ENCODE measurements at regions not wholly inside any gene's neighbourhood (a gene's known extent, or its start where the extent isn't known, plus 50 kb on each side); places are given as distances from the start of the nearest gene placed in this dataset.
"Not testable (repeated sequence)": the region's sequence is repeated elsewhere in the genome, so short reads cannot be mapped to it uniquely, and the experiment has no call there.

DNA sequence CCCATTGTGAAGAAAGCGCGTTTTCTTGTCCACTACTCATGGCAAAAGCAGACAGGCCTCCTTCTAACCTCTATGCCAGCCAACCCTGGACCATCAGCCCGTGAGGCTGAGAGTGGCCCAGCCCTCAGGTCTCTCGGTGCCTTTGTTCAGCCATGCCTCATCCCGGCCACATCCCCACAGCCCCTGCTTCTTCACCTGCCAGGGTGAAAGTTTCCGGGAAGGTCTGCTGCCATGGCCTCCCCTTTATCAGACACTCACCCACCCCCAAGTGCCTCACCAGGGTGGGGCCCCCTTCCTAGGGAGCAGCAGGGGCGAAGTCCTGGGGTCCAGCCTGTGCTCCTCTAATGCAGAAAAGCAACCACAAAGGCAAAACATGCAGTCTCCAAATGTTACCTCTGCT is 478.4 kb upstream of the SALL3 start:
- DNase-seq (ENCODE audit: low read depth, low spot score): no peak

DNA sequence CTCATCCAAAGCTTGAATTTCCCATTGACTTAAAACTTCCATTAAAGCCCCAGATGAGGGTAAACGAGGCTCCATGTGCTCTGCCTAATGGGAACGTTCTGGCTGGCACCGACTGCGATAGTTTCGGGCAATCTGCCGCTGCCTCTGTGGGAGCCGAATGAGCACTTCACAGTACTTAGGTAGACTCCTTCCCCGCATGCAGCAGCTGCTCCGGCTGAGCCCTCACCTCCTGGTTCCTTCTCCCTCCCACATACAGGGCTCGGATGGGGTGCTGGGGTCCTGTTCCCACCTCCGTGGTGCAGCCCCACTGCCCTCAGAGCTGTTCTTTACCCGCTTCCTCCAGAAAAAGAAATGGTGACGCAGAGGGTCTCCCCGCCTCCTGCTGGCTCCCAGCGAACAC is 476.5 kb upstream of the SALL3 start:
- DNase-seq (ENCODE audit: low read depth, low spot score): no peak

DNA sequence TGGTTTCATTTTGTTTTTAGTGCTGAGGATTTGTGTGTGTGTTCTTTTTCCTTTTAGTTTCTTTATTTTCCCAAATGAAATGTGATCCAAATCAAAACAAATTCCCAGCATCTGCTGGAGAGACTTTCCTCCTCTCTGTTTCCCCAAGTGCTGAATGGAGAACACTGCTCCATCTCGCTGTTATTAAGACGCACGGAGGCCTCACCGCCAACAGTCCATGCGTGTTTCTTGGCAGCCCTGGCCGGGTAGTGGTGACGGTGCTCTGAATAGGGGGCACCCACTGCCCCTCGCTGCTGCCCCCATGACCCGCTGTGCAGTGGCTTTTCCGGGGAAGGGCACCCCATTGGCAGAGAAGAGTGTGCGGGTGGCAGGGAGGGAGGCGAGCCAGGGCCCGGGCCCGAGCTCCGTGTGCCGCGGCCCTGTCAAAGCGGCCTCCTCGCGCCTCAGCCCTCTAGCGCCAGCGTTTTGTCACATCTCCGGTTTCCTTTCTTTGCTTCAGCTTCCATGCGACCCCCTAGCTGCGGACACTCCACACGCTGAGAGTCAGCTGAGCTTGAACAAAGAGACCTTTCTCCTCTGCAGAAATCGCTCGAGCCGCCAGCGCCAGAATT is 473.7 kb upstream of the SALL3 start:
- peak; percentile 0 for DNase-seq (ENCODE audit: low read depth, low spot score)

DNA sequence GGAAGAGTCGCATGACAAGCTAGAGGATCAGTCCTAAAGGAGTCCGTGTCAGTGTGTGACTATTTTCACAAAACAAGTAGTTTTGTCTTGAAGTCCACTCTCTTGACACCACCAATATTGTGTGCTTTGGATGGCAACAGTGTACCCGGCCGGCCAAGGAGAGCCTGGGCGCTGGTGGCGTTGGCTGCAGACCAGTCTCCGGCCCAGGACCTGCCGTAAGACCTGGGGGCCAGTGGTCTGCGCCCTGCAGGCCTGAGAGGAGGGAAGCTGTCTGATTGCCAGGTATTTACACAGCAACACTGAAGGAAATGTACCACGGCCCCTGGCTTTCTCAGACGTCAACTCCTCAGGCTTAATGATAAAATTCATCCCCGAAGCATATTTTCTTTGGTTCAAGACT is 472.4 kb upstream of the SALL3 start:
- DNase-seq (ENCODE audit: low read depth, low spot score): no peak

DNA sequence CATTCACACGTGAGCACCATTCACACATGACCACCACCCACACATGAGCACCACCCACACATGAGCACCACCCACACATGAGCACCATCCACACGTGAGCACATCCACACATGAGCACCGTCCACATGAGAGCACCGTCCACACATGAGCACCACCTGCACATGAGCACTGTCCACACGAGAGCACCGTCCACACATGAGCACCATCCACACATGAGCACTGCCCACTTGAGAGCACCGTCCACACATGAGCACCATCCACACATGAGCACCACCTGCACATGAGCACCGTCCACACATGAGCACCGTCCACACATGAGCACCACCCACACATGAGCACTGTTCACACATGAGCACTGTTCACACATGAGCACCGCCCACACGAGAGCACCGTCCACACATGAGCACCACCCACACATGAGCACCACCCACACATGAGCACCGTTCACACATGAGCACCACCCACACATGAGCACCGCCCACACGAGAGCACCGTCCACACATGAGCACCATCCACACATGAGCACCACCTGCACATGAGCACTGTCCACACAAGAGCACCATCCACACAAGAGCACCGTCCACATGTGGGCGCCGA is 471.3 kb upstream of the SALL3 start:
- not testable (repeated sequence) for DNase-seq (ENCODE audit: low read depth, low spot score)

DNA sequence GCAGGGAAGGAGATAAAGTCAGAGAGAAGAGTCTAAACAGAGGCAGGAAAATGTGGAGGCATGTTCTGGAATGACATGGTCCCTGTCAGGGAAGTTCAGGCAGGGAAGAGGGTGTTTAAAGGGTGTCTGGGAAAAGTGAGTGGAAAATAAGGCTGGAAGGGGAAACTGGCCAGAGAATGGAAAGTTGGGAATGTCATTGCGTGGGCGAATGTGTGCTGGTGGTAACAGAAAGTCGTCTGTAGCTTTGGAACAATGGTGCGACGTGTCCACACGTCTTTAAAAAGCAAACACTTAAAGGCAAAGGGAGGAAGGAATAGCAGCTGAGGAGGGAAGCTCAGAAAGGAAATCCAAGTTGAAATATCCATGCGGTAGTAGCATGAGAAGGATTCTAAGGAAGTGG is 469.5 kb upstream of the SALL3 start:
- DNase-seq (ENCODE audit: low read depth, low spot score): no peak

DNA sequence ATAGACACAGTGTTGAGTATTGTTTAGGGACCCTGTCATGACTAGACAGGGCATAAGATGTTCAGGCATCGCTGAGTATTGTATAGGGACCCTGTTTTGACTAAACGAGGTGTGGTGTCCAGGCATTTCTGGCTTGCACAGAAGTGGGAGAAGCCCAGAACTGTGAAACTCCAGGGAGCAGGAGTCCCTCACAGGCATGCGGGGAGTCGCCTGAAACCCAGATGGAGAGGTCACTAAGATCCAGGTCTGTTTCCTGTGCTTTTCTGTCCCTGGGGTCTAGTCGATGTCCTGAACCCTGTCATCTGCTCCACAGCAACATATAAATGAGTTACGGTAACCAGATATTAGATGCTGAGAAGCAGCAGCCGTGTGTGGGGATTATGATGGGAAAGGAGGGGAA is 469.0 kb upstream of the SALL3 start:
- no peak for DNase-seq (ENCODE audit: low read depth, low spot score)

DNA sequence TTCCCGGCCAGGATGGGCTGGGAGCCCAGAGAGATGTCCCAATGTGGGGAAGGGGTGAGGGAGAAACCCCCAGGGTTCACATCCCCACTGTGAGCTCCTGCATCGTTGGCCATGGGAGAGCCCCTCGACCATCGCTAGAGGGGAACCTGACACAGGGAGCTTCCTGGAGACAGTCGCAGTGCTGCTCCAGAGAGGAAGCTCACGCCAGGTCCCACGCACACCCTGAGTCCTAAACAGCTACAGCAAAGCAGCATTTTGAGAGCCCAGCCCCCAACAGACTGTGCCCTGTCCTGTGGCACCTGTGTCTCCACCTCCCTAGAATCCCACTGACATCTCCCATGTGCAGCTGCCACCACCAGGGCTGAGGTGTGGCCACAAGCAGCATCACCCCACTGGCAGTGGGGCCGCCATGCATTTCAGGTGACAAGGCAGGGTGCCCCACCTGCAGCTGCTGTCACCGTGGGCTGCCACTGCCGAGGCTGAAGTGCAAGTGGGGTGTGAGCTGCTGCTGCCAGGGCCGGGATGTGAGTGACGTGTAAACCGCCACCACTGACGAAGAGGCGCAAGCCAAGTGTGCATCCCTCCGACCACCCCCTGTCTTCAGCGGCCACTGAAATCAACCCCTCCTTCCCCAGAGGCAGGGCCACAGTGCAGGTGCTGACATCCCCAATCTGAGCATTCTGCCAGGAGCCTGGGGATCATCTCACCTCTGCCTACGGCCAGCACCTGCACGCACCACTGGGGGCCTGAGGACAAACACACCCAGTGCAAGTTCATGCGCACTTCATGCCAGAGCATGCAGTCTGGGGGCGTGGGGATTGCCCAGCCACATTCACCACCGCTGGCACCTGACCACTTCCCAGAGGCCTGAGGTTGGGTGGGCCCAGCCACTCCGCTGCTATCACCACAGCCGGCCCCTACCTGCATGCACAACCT is 467.7 kb upstream of the SALL3 start:
- no peak for DNase-seq (ENCODE audit: low read depth, low spot score)

DNA sequence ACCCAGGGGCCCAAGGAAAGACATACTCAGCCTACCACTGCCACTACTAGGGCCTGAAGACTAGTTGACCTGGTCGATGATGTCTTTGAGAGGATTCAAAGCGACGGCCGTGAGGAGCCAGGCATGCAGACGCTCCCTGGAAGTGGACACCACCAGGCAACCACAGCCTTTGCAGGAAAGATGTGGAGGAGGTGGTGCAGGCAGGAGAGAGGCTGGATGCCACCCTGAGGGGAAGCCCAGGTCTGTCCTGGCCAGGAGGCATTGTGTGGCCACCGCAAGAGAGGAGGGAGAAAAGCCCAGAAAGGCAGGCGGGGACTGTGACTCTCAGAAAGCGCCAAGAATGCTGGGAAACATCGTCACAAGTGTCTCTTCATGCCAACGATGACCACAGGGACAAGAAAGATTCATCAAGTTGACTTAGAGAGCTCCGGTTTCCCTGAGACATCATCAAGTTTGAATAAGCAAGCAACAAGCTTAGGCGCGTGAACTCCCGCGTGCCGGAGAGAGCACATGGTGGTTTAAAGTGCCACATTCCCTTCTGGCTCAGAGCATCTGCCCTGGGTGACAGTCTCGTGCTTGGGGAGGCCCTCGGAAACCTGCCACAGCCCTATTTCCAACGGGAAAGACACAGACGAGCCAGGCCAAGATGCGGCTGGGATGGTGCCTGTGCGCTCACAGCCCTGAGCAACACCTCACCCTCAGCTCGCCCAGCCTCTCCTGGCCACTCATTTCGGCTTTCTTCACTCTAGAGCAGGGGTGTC is 464.5 kb upstream of the SALL3 start:
- DNase-seq (ENCODE audit: low read depth, low spot score): no peak

DNA sequence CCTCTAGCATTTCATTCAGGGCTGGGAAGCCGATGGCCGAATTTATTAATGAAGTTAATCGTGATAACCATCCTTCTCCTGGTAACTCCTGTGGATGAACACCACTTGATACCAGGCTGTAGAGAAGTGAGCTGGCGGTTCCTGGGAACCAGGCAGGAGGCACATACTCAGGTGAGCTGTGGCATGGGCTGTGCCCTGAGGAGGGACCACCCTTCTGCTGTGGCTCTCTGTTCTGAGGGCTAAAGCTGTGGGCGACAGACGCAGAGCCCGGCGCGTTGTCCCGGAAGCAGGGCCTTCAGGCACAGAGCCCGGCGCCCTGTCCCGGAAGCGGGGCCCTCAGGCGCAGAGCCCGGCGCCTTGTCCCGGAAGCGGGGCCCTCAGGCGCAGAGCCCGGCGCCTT is 462.3 kb upstream of the SALL3 start:
- no peak for DNase-seq (ENCODE audit: low read depth, low spot score)

DNA sequence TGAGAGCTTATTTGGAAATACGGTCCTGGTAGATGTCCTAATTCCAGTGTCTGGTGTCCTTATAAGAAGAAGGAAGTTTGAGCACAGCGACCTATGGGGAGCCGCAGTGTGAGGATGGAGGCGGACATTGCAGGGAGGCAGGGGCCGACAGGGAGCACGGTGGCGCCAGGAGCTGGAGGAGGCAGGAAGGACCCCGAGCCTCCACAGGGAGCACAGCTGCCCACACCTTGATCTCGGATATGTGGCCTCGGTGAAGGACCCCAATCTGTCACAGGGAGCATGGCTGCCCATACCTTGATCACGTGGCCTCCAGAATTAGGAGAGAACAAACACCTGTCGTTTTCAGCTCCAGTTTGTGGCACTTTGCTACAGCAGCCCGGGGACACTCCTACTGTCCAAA is 461.6 kb upstream of the SALL3 start:
- no peak for DNase-seq (ENCODE audit: low read depth, low spot score)

DNA sequence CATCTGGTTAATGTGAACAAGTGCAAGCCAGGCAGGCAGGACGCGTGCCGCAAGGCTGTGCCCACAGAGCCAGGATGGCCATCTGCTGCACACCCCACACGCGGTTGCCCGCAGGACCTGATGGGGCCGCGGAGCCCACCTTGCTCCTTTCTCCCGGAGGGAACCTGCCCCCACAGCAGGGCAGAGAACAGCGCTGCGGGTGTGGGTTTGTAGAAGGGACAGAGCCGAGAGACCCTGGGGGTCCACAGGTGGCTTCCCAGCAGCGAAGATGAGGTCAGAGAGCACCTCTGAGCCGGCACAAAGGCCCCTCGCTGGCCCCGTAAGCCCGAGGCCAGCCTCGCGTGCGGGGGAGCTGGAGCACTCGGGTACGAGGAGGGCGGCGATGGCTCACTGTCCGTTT is 460.8 kb upstream of the SALL3 start:
- no peak for DNase-seq (ENCODE audit: low read depth, low spot score)

DNA sequence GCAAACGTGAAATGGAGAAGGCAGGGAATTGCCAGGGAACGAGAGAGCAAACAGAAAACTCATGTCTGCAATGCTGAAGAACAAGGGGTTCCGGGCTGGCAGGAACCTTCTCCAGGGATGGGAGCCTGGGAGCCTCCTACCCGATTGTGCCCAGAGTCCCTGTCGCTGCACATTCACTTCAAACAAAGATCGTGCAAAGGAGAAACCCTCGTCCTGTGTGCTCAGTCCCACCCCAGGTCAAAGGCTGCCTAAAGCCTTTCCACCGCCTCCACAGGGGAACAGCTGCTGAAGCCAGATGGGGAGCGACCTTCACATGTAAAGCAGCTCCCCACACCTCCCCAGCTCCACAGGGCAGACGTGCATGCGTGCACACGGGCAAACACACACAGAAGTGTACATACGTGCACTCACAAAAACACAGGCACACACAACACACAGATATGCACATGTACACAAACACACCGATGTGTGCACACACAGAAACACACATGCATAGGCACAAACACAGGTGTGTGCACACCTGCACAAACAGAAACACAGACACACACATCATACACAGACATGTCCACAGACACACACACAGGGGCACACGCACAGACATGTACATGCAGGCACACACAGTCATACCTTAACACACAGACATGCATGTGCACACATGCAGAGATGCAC is 460.1 kb upstream of the SALL3 start:
- DNase-seq (ENCODE audit: low read depth, low spot score): no peak

DNA sequence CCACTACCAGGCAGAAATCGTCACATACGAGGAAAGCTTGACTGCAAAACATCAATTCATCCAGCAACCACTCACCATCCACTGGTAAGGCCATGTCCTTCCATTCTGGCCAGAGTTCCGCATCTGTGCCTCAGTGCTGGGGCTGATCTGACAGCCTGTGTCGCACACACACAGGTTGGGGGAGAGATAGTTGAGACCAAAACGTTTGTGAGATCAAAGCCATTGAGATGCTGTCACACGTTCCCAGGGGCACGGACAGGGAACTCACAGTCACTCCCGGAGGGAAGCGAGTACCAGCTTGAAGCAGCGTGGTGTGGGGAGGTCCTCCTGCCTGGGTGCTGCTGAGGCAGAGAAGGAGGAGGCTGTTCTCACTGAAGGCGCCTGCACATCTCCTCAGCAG is 458.5 kb upstream of the SALL3 start:
- no peak for DNase-seq (ENCODE audit: low read depth, low spot score)

DNA sequence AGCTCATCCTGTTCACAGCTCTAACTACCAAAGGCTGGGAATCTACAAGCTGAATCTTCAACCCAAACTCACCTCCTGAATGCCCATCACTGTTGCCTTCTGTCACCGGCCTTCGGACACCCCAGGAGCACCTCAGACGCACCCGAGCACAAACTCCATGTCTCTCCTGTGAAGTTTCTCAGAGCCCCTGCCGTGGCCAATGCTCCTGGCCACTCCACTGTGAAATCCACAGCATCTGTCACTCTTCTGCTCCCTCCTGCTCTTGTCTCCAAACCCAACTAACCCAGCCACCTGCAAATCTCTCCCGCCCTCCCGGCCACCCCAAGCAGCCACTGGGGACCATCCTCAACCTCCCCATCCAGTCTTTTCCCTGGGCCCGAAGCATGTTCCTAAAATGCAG is 457.9 kb upstream of the SALL3 start:
- no peak for DNase-seq (ENCODE audit: low read depth, low spot score)

DNA sequence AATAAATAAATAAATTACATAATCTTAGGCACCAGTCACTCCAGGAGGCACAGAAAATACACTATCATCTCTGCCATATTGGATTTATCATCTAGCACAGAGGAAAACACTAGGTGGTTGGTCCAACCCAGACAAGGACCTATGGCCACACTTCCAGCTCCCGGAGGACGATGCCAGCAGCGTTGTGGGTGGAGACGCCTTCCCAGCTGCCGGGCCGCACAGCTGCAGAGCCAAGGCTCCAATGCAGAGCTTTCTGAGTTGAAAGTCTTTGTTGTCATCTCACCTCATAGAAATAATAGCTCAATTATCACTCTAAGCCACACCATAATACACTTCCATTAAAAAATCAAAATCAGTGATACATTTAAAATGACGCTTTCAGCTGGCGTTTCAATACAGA is 457.1 kb upstream of the SALL3 start:
- DNase-seq (ENCODE audit: low read depth, low spot score): no peak

DNA sequence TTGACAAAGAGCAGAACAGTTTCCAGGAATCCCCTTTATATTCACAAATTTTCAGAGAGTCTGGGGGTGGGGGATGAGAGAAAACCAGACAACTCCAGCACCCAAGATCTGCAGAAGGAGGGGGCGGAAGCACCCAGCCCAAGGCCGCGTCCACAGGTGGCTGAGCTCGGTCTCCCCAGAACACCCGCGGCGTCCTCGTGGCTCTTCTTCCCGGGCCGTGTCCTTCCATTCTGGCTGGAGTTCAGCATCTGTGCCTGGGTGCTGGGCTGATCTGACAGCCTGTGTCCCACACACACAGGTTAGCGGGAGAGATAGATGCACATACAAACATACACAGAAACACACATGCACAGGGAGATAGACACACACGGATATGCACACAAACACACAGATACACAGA is 455.8 kb upstream of the SALL3 start:
- DNase-seq (ENCODE audit: low read depth, low spot score): no peak

DNA sequence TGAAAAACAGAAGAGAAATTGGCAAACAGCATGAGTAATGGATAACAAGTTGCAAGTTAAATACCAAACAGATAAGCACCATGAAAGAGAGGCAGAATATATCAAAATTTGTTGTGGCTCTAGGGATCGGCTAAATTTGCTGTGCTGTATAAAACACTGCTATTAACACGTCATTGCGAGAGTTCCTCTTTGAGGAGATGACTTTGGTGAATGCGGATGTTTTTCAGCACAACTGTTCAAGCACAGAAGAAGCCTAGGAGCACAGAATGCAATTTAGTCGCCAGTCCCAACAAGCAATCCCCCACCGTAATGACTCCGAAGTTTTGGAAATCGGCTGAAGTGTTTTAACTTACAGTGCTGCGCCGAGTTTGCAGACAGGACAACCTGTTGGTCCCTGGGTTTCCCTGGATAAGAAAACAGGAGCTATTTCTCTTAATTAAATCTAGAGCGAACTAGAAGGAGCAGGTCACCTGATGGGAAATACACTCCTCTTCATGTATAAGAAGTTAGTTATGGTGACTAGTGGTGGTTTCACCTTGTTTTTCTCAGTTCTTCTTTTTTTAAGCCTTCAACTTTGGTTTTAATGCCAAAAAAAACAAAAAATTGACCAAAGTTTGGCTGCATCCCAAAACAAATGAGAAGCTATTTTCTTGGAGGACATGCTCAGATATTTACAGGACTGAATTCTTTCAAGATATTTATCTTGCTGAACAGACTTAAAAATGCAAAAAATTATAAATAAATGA is 454.1 kb upstream of the SALL3 start:
- DNase-seq (ENCODE audit: low read depth, low spot score): no peak

DNA sequence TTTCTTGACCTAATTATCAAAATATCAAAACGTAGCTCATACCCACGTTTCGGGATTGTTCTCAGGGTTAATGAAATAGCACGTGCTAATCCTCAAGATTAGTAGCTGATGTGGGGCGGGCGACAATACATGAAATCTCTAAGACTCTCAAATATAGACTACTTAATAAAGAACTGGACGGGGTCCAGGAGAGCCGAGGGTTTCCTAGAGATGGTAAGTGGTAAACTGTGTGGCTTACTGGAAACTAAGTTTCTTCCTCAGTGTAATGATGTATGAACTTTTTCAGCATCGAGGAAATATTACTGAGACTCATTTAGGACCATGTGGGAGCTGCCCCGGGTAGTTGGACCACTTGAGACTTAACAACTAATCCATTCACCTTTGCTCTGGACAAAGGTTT is 453.3 kb upstream of the SALL3 start:
- no peak for DNase-seq (ENCODE audit: low read depth, low spot score)

DNA sequence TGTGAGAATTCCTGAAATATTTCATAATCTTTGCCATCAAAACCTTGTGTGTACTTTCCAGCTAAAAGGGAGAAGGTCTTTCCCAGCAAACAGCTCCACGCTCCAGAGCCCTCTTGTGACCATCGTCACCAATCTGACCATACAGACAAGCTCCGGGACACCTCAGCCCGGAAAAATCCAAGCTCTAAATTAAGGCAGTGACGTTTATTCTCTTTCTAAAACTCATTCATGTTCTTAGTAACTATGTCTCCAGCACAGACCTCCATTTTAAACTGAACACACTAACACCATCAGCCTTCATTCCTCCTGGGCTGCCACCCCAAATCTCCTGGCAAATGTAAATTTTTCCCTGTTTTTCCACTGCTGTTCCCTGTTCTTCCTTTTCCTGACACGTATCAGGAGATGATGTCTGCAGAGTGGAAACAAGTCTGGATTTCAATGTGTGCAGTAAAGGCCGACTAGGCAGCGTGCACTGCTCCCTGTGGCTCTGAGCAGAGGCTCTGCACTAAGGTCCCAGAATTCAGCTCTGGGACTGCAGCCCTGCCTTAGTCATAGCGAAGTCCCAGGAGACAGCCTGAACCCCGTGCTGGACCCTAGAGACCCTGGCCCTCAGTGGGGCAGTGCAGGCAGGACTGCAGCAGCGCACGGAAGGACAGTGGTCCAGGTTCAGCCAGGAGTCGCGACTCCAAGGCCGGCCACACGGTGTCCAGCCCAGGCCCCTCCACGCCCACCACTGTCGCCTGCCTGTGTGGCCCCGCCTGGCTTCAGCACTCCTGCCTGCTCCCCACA is 452.5 kb upstream of the SALL3 start:
- no peak for DNase-seq (ENCODE audit: low read depth, low spot score)

All from iPS DF 19.7 (cell line).